Hematopoietic multipotent progenitor cell treated with erythropoietin and hydrocortisone succinate and interleukin-3 and kit ligand, for 4 days (in vitro differentiated cells): ENCODE measurements at regions not wholly inside any gene's neighbourhood (a gene's known extent, or its start where the extent isn't known, plus 50 kb on each side); places are given as distances from the start of the nearest gene placed in this dataset.
"Not testable (repeated sequence)": the region's sequence is repeated elsewhere in the genome, so short reads cannot be mapped to it uniquely, and the experiment has no call there.

Experiments used
- DNase-seq: peaks from one replicate; pipeline ENCODE4 v3.0.0-alpha.2; 2015

DNA sequence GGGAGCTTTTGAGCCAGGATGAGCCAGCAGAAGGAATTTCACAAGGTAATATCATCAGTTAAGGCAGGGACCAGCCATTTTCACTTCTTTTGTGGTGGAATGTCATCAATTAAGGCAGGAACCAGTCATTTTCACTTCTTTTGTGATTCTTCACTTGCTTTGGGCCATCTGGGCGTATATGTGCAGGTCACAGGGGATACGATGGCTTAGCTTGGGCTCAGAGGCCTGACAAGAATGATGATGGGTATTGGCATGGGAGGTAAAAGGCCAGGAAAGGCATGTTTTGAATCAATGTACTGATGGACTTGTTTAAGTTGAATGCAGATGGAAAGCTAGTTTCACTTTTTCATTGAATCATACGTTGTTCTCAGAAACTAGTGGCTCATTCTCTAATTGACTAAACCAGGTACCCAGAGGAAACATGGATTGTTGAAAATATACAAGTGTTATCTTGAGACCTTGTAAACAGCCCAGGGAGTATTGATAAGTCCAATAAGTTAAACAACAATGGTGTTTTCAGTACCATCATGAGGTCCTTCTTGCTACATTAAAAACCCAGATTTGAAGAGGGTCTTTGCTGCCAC, 1672.5 kb upstream of the DDX18 start:
- DNase-seq: no peak

DNA sequence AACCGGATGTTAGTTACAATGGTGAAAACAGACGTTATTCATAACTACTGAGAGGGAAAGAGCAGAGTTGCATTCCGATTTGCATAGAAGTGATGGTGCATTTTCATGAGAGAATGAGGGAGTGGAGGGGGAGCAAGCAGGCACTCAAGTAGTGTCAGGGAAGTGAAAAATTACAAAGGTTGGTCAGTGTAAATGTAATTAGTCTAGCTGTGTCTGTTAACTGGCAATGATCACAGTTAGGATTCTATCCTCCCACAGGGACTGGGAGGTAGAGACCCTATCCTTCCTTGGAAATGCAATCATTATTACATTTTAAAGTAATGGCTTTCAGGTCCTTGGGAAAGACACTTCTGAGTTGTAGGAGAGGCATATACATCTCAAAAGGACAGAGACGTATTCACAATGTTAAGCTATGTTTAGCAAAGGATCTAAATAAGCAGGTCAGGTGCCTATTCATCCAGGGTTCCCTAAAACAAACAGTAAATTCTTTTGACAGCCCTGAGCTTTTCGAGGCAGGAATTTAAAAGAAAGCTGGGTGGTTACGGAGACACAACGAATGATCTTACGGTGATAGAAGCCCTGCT, 1671.8 kb upstream of the DDX18 start:
- no peak for DNase-seq

GRCh38 chr2:116145031-116145430, 1669.5 kb upstream of the DDX18 start:
- no peak for DNase-seq

GRCh38 chr2:116148361-116148760, 1666.1 kb upstream of the DDX18 start:
- DNase-seq: no peak

GRCh38 chr2:116153729-116154128, 1660.8 kb upstream of the DDX18 start:
- no peak for DNase-seq

GRCh38 chr2:116160657-116161056, 1653.8 kb upstream of the DDX18 start:
- DNase-seq: no peak

DNA sequence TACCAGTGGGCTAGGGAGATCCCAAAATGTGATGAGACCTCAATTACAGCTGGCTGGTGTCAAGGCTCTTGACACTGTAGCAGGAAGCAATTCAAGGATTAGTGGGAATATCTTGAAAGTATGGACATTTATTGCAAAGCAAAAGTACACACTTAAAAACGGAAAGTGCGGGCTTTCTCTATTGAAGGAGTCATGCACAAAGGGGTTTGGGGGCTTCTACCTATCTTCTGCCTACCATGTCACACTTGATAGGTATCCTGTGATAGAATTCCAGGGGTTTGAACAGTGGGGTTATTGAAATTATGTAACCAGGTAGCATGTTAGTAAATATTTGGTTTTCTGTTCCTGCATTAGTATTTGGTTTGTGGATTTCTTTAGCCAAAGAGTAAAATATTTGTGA, 1652.1 kb upstream of the DDX18 start:
- DNase-seq: no peak

DNA sequence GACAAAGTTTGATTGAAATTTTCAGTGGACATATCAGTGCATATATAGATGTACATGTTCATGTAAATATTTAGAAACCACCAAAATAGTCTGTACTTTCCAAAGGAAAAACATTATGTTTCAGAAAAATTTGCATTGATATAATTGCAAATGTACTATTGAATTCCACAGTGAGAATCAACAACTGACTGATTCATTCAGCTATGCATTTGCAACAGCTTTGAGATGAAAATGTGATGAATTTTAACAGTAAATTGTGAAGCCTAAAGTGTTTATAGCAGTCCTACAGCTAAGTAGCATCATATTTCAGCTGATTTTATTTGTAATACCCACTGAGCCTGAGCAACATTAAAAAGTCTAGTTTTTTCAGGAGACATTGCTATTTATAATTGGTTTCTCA, 1647.4 kb upstream of the DDX18 start:
- DNase-seq: no peak

GRCh38 chr2:116180072-116180471, 1634.4 kb upstream of the DDX18 start:
- no peak for DNase-seq

- DNase-seq: not testable (repeated sequence)
Observed at GRCh38 chr2:116190684-116191083, 1623.8 kb upstream of the DDX18 start.

DNA sequence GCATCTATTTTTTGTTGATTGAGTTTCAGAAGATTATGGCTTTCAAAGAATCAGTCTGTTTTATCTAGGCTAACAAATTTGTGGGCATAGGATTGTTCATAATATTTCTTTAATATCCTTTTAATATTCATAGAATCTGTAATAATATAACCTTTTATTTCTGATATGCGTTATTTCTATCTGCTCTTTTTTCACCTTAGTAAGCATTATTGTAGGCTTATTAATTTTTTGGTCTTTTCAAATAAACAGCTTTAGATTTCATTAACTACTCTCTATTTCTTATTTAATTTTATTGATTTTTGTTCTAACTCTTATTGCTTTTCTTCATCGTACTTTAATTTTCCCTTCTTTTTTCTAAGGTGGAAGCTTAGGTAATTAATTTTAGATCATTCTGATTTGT, 1614.4 kb upstream of the DDX18 start:
- DNase-seq: no peak

DNA sequence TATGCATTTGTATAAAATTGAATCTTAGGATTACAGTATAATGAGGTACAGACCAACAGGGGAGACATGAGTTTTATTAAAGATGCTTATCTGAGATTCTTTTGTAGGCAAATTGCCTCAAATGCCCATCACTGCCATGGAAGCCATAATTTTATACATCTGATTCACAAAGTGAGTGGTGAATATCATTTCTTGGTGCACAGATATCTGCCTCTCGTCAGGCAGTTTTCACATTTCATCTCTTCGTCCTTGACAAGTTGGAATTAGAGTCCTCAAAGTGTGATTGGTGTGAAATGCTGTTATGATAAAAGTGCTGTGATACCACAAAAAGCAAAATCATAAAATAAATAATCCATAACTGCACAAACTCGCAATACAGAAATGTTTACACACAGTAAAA, 1602.8 kb upstream of the DDX18 start:
- no peak for DNase-seq

GRCh38 chr2:116222793-116223192, 1591.7 kb upstream of the DDX18 start:
- no peak for DNase-seq

DNA sequence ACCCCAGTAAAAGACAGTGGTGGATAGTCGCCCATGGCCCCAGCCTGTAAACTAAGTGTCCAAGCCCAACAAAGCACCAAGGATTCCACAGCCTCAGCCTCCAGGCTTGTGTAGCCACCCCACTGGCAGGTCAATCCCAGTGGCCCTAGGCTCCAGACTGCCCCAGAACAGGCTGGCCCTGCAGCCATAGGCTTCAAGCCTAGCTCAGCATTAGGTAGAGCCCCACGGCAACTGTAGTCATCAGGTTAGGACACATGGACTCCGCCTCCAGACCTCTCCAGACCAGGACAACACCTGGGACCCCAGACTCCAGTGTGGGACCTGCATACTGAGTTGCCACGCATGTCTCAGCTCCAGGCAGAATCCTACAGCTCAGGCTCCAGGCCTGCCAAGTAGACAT, 1590.6 kb upstream of the DDX18 start:
- no peak for DNase-seq

GRCh38 chr2:116224610-116225009, 1589.9 kb upstream of the DDX18 start:
- no peak for DNase-seq

DNA sequence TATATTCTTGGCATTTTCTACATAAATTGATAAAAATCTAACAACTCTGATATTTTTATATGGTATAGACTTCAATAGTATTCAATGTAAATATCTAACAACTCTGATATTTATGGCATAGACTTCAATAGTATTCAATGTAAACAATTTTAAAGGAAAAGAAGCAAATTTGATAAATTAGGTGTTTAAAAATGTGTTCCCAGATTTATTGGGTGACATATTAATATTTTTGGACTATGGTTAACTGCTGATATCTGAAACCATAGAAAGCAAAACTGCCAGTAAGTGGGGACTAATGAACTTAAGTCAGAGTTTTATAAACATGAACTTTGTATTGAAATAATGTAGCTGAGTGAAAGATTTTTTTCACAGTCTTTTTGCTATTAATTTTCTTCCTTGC, 1576.0 kb upstream of the DDX18 start:
- no peak for DNase-seq

DNA sequence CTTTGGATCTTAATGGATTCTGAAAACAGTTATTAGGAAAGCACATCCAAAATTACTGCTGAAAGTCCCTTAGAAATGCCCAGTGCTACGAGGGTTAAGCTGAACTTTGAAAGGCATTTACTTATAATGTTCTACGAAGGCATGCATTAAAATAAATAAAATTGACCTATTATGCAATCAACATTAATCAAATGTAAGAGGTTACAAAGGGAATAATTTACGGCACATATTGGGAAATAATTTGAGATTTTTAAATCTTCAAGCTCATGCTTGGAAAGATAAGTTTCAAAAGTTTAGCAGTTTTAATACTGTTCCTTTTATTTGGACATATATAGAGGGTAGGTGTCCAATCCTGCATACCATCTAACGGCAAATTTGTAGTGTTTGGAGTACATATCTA, 1564.1 kb upstream of the DDX18 start:
- no peak for DNase-seq

DNA sequence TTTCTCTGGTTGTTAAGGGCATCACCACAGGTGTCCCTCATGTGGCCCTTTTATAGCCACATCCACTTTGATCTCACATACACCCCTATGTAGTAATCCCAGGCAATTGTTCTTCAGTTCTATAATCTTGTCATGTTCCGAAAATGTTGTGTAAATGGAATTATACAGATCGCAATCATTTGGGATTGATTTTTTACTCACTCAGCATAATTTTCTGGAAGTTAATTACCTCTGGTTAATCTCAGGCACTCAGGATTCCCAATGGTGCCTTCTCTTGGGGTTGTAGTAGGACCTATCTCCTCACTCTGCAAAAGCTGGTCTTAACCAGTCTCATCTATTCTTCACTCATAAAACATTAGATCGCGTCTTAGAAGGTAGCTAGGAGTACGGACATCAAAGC, 1549.6 kb upstream of the DDX18 start:
- DNase-seq: no peak

DNA sequence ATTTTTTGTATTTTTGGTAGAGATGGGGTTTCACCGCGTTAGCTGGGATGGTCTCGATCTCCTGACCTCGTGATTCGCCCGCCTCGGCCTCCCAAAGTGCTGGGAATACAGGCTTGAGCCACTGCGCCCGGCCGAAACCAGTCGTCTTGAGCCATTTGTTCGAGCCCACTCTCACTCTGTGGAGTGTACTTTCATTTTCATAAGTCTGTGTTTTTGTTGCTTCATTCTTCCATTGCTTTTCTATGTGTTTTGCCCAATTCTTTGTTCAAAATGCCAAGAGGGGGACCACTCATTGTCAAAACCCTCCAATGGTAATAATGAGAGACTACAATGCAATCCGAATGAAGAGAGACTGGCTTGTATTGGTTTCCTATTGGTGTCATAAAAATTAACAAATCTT, 1545.5 kb upstream of the DDX18 start:
- DNase-seq: no peak

DNA sequence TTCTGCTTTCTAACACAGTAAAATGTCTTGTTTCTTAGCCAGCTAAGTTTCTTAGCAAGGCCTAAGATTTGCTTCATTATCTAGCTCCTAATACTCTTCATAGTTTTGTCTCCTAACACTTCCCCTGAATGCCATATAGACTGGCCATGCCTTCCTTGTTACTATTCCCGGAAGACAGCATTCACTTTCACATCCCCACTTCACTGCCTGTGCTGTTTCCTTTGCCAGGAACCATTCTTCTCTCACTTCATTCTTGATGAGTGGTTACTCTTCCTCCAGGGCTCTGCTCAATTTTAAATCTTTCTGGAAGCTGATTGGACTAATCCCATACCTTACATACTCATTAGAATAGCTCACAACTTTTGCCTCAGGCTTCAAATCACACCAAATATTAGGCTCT, 1510.2 kb upstream of the DDX18 start:
- no peak for DNase-seq

DNA sequence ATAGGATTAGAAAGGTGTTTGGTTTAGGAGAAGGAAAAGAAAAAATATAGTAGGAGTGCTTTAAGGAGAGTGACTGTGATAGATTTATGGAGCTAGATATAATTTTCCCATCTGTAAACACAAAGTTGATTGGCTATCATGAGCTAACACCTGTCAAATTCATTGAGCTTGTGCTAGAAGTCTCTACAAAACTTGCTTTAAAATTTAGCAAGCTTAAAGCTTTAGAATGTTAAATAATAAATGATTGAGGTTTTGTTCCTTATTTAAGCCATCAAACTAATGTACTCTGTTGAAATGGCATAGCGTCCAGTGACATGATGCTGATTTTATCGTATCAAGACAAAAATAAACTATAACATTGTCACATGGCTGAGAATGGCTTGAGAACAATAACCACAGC, 1497.4 kb upstream of the DDX18 start:
- no peak for DNase-seq

GRCh38 chr2:116318551-116318950, 1495.9 kb upstream of the DDX18 start:
- DNase-seq: not testable (repeated sequence)

DNA sequence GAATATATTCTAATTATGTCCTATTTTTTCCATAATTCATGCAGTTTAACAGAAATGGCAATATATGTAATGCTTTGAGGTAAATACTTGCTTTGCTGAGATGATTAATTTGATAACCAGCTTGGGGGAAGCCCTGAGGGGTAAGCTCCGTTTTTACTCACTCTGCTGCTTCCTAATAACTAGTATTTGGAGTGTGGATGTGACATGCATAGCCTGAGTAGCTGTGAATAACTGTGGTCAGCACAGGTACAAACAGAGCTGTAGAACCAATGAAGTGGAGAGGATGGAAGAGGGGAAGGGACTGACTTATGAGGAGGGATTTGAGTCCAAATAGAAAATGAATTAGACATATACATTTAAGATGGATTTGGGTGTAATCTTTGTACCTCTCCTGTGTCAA, 1495.5 kb upstream of the DDX18 start:
- no peak for DNase-seq

DNA sequence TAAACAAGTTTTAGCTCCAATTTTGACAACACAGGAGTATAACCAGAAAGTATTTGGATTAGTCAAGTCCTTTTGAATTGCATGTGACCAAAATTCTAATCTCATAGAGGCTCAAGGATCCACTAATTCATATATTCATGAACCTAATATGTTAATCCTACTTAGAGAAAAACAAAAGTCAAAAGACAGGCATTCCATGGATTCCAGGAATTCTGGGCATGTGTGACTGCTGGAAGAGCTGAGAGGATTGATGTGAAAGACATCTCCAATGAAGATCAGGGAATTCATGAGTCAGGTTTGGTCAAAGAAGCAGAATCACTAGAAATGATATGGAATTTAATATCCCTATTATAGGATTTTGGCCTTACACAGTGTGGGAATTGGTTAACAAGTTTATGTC, 1494.6 kb upstream of the DDX18 start:
- DNase-seq: no peak

DNA sequence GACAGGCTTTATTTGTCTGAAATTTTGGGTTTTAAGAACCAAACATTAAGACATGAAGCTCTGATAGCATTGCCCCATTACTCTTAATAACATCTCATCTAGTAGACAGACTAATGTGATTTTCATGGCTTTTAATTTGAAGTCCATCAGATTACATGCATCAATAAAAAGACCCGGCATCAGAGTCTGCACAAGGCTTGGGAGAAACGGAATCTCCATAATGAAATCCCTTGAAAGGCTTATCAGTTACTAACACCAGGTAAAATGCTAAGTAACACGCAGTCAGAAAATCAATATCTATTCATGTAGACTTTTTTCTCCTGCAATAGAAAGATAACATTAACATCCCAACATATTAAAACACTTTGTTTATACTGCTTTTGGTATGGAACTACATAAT, 1485.2 kb upstream of the DDX18 start:
- DNase-seq: no peak

DNA sequence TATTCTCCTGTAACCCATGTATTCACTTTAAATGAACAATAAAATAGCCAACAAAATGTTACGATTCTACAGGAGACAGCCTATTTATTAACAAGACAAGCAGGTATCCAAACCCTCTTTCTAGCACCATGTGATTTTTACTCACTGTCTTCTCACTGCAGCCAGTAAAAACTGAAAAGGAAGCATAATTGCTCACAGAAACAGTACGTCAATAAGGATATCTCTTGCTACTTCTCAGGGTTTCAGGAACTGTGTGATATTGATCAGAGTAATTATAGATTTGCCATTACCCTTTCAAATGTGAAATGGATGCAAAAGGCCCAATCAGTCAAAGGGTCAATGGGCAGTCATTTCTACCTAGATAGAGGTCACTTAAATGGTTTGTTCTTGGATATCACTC, 1473.8 kb upstream of the DDX18 start:
- no peak for DNase-seq
